H1 (cell line): ENCODE measurements at regions not wholly inside any gene's neighbourhood (a gene's known extent, or its start where the extent isn't known, plus 50 kb on each side); places are given as distances from the start of the nearest gene placed in this dataset.
"Not testable (repeated sequence)": the region's sequence is repeated elsewhere in the genome, so short reads cannot be mapped to it uniquely, and the experiment has no call there.

Experiments
- CTCF ChIA-PET: fragments of 300-600 bp; sonication (Branson Sonifier 250); formaldehyde crosslinking; loops from one replicate; lab custom pipeline; 2021; ENCODE audit not compliant: partially characterized antibody; lab: Charles Lee
- POLR2A ChIA-PET: fragments of 300-600 bp; sonication (Branson Sonifier 250); formaldehyde crosslinking; loops from one replicate; lab custom pipeline; 2021; ENCODE audit warnings: inconsistent platforms; ENCODE audit not compliant: partially characterized antibody; lab: Charles Lee
- DNase-seq, 2 experiments: peaks; one replicate each; pipeline versions ENCODE4 v3.0.0 to v3.0.0-alpha.2; 2010 to 2022; ENCODE audit warnings: low spot score in 2 of 2, low read depth in 1 of 2, mixed read lengths in 1 of 2
- FAIRE-seq: peaks from 2 replicates; lab custom pipeline; 2011; peaks lifted over from hg19 to GRCh38; lab: Jason Lieb, UNC
- H2AFZ ChIP-seq: 2 replicates; pipeline ENCODE4 v1.8.1; 2012; ENCODE audit warnings: low read length, inconsistent platforms
- H2AK5ac ChIP-seq: 2 replicates; pipeline ENCODE4 v1.6.1; 2013; ENCODE audit warnings: low read depth, low read length
- H2BK120ac ChIP-seq: replicated peaks from 2 replicates; pipeline ENCODE3; 2013; ENCODE audit warnings: low read depth, low read length, inconsistent platforms
- H2BK12ac ChIP-seq: 2 replicates; pipeline ENCODE4 v1.6.1; 2013; ENCODE audit warnings: low read depth, low read length
- H2BK15ac ChIP-seq: 2 replicates; pipeline ENCODE4 v1.6.1; 2013; ENCODE audit warnings: low read length
- H2BK20ac ChIP-seq: 2 replicates; pipeline ENCODE4 v1.6.1; 2013; ENCODE audit warnings: low read length
- H2BK5ac ChIP-seq: 2 replicates; pipeline ENCODE4 v1.6.1; 2013; ENCODE audit warnings: low read depth, low read length
- H3K14ac ChIP-seq: 2 replicates; pipeline ENCODE4 v1.6.1; 2013; ENCODE audit warnings: inconsistent platforms; ENCODE audit not compliant: insufficient read length
- H3K18ac ChIP-seq: 2 replicates; pipeline ENCODE4 v1.6.1; 2013; ENCODE audit warnings: low read length; ENCODE audit errors: extremely low read depth
- H3K23ac ChIP-seq: 2 replicates; pipeline ENCODE4 v1.6.1; 2013; ENCODE audit warnings: inconsistent platforms; ENCODE audit not compliant: insufficient read length
- H3K23me2 ChIP-seq: 2 replicates; pipeline ENCODE4 v1.6.1; 2013; ENCODE audit warnings: low read depth, low read length
- H3K27ac ChIP-seq: 2 replicates; pipeline ENCODE4 v1.6.1; 2011; ENCODE audit warnings: low read depth, low read length, inconsistent platforms
- H3K27me3 ChIP-seq, 4 experiments: replicated peaks in 1 of 4; 1 replicate in 1 of 4; 2 replicates in 3 of 4; pipeline versions ENCODE4 v1.6.1 to v1.8.1; 2011 to 2013; ENCODE audit warnings: low read length in 3 of 4, mild to moderate bottlenecking in 3 of 4, inconsistent platforms in 2 of 4, mixed read lengths in 2 of 4, moderate library complexity in 1 of 4; ENCODE audit not compliant: control insufficient read depth in 3 of 4, insufficient read depth in 3 of 4; ENCODE audit errors: extremely low read depth in 1 of 4
- H3K36me3 ChIP-seq, 4 experiments: 2 replicates each; pipeline versions ENCODE4 v1.6.1 to v1.8.1; 2011 to 2013; ENCODE audit warnings: mild to moderate bottlenecking in 4 of 4, low read length in 3 of 4, moderate library complexity in 2 of 4, control low read depth in 1 of 4, inconsistent platforms in 1 of 4; ENCODE audit not compliant: insufficient read depth in 4 of 4, control insufficient read depth in 2 of 4
- H3K4ac ChIP-seq: replicated peaks from 2 replicates; pipeline ENCODE3; 2013; ENCODE audit warnings: low read length, low read depth, mixed read lengths, inconsistent platforms; ENCODE audit not compliant: insufficient read length
- H3K4me1 ChIP-seq, 4 experiments: replicated peaks in 1 of 4; 1 replicate in 1 of 4; 2 replicates in 3 of 4; pipeline versions ENCODE4 v1.6.1 to v1.8.1; 2011 to 2013; ENCODE audit warnings: low read length in 3 of 4, inconsistent platforms in 2 of 4, mixed read lengths in 1 of 4; ENCODE audit not compliant: insufficient read depth in 4 of 4, control insufficient read depth in 3 of 4
- H3K4me2 ChIP-seq, 2 experiments: 2 replicates each; pipeline versions ENCODE4 v1.6.1 to v1.8.1; 2011 to 2013; ENCODE audit warnings: low read depth in 2 of 2, low read length in 2 of 2, control low read depth in 1 of 2, inconsistent platforms in 1 of 2, mild to moderate bottlenecking in 1 of 2; ENCODE audit not compliant: insufficient read depth in 1 of 2
- H3K4me3 ChIP-seq, 4 experiments: fragments of 200-600, 300-600 bp in 1 of 4; sonication (generic), shearing (Covaris generic), sonication (Bioruptor Twin) in 1 of 4; 2 replicates each; pipeline versions ENCODE4 v1.5.1 to v1.8.1; 2011 to 2016; ENCODE audit warnings: low read length in 4 of 4, low read depth in 3 of 4, control low read depth in 2 of 4, inconsistent platforms in 2 of 4, mild to moderate bottlenecking in 2 of 4, mixed read lengths in 1 of 4, moderate library complexity in 1 of 4; ENCODE audit not compliant: insufficient read depth in 2 of 4; ENCODE audit errors: extremely low read depth in 1 of 4
- H3K56ac ChIP-seq: replicated peaks from 2 replicates; pipeline ENCODE3; 2013; ENCODE audit warnings: low read depth, mild to moderate bottlenecking, mixed read lengths, low read length, inconsistent platforms; ENCODE audit not compliant: insufficient read length
- H3K79me1 ChIP-seq: 2 replicates; pipeline ENCODE4 v1.6.1; 2013; ENCODE audit warnings: low read depth, low read length, control low read depth
- H3K79me2 ChIP-seq, 2 experiments: 2 replicates each; pipeline versions ENCODE4 v1.6.1 to v1.8.1; 2012 to 2013; ENCODE audit warnings: low read length in 2 of 2, mild to moderate bottlenecking in 2 of 2, inconsistent platforms in 1 of 2; ENCODE audit not compliant: insufficient read depth in 2 of 2, control insufficient read depth in 1 of 2
- H3K9ac ChIP-seq, 4 experiments: replicated peaks in 1 of 4; 1 replicate in 1 of 4; 2 replicates in 3 of 4; pipeline versions ENCODE4 v1.6.1 to v1.8.1; 2011 to 2013; ENCODE audit warnings: low read depth in 3 of 4, low read length in 3 of 4, control low read depth in 2 of 4, mild to moderate bottlenecking in 2 of 4, moderate library complexity in 2 of 4, inconsistent platforms in 1 of 4; ENCODE audit errors: extremely low read depth in 1 of 4
- H3K9me3 ChIP-seq, 2 experiments: 2 replicates each; pipeline versions ENCODE4 v1.6.1 to v1.8.1; 2012 to 2013; ENCODE audit warnings: mild to moderate bottlenecking in 2 of 2, moderate library complexity in 2 of 2, control low read depth in 1 of 2, inconsistent platforms in 1 of 2, low read depth in 1 of 2, low read length in 1 of 2, mixed read lengths in 1 of 2; ENCODE audit not compliant: insufficient read depth in 2 of 2
- H4K20me1 ChIP-seq, 2 experiments: replicated peaks in 1 of 2; 2 replicates each; pipeline versions ENCODE3 to v1.8.1; 2011 to 2013; ENCODE audit warnings: inconsistent platforms in 2 of 2, low read length in 2 of 2, mild to moderate bottlenecking in 1 of 2; ENCODE audit not compliant: insufficient read depth in 2 of 2, control insufficient read depth in 1 of 2
- H4K5ac ChIP-seq: 2 replicates; pipeline ENCODE4 v1.6.1; 2013; ENCODE audit warnings: low read length, low read depth, mixed read lengths, inconsistent platforms; ENCODE audit not compliant: insufficient read length
- H4K8ac ChIP-seq: 2 replicates; pipeline ENCODE4 v1.8.0; 2013; ENCODE audit warnings: mild to moderate bottlenecking, moderate library complexity, low read length, inconsistent platforms; ENCODE audit not compliant: insufficient read depth; ENCODE audit errors: extremely low read depth
- H4K91ac ChIP-seq: replicated peaks from 2 replicates; pipeline ENCODE3; 2013; ENCODE audit warnings: low read length, mixed read lengths, inconsistent platforms; ENCODE audit not compliant: insufficient read length
- WGBS, 2 experiments: shearing (Covaris generic) in 1 of 2; methylation state at CpG; one replicate each; pipeline versions ENCODE4 v1.1.6 to v1.1.7; 2013 to 2015; ENCODE audit warnings: low lambda C conversion rate in 2 of 2, mixed read lengths in 2 of 2, inconsistent platforms in 1 of 2, low coverage in 1 of 2, missing lambda C conversion rate in 1 of 2; ENCODE audit not compliant: insufficient replicate concordance in 2 of 2, insufficient coverage in 1 of 2, insufficient read length in 1 of 2; ENCODE audit errors: extremely low coverage in 1 of 2, missing lambda C conversion rate in 1 of 2; 5-methylcytosine and 5-hydroxymethylcytosine counted together

GRCh38 chr20:30668418-30668817 lies 589.0 kb upstream of the DEFB115 start:
- H3K79me1 ChIP-seq, POLR2A ChIA-PET, FAIRE-seq, H2BK5ac ChIP-seq, H2BK12ac ChIP-seq, H3K27me3 ChIP-seq, H3K23ac ChIP-seq, DNase-seq, H4K91ac ChIP-seq, H2AFZ ChIP-seq, H2BK20ac ChIP-seq, H3K9ac ChIP-seq, H3K4ac ChIP-seq, H3K23me2 ChIP-seq, H3K18ac ChIP-seq, H3K56ac ChIP-seq, H2BK120ac ChIP-seq, H3K27ac ChIP-seq, CTCF ChIA-PET, H3K4me1 ChIP-seq, H3K79me2 ChIP-seq, H2AK5ac ChIP-seq, H4K20me1 ChIP-seq, H3K14ac ChIP-seq, H3K36me3 ChIP-seq, H2BK15ac ChIP-seq, H3K4me2 ChIP-seq, H4K8ac ChIP-seq, H3K4me3 ChIP-seq, H4K5ac ChIP-seq: not testable (repeated sequence)
- peaks cover 12 to 14% of the 10 kb centered on the region in 2 experiments; a peak in 3 of 4 replicates for H3K9me3 ChIP-seq
- 58% methylated on average over 2 of the region's 2 CpGs; no CpG with 5 or more reads in 1 of the 2 experiments for WGBS, 2 experiments

- H3K4me3 ChIP-seq, H3K9ac ChIP-seq, H4K8ac ChIP-seq, H2BK12ac ChIP-seq, POLR2A ChIA-PET, H2BK120ac ChIP-seq, H3K79me1 ChIP-seq, H2BK5ac ChIP-seq, H3K14ac ChIP-seq, H3K79me2 ChIP-seq, H4K20me1 ChIP-seq, H3K23ac ChIP-seq, H3K4me2 ChIP-seq, H3K27ac ChIP-seq, H2BK20ac ChIP-seq, H4K5ac ChIP-seq, H3K4me1 ChIP-seq, H3K18ac ChIP-seq, CTCF ChIA-PET, H2AK5ac ChIP-seq, H3K56ac ChIP-seq, H4K91ac ChIP-seq, H3K36me3 ChIP-seq, FAIRE-seq, H2AFZ ChIP-seq, H2BK15ac ChIP-seq, H3K4ac ChIP-seq, H3K27me3 ChIP-seq, H3K23me2 ChIP-seq, DNase-seq: not testable (repeated sequence)
- H3K9me3 ChIP-seq, result peaks cover 14 to 17% of the 10 kb centered on the region in 2 experiments; a peak in 3 of 4 replicates
Measured at GRCh38 chr20:30669330-30670029, 588.0 kb upstream of the DEFB115 start.
